PC-3 (cell line): ENCODE measurements at regions not wholly inside any gene's neighbourhood (a gene's known extent, or its start where the extent isn't known, plus 50 kb on each side); places are given as distances from the start of the nearest gene placed in this dataset.

ENCODE experiments used
- ATAC-seq: fragments of 200-7000 bp; cut with Tn5 transposase; 2 replicates; pipeline ENCODE4 v1.9.1; 2020; ENCODE audit warnings: mild to moderate bottlenecking, moderate library complexity
- BruUV-seq: library from RNA; stranded (reverse); fragments of 400-500 nt; replicated peaks from 2 replicates; lab custom pipeline; 2021; lab: Mats Ljungman, UMichigan
- CTCF ChIA-PET: fragments of 300-600 bp; sonication (Branson Sonifier 250); formaldehyde crosslinking; loops from one replicate; lab custom pipeline; 2022; ENCODE audit warnings: antibody characterized with exemption; lab: Charles Lee
- POLR2A ChIA-PET: fragments of 300-600 bp; sonication (Branson Sonifier 250); formaldehyde crosslinking; loops from one replicate; lab custom pipeline; 2022; ENCODE audit warnings: antibody characterized with exemption; ENCODE audit not compliant: unreplicated experiment; lab: Charles Lee
- DNase-seq: peaks from one replicate; pipeline ENCODE4 v3.0.0-alpha.2; 2015
- H2AFZ ChIP-seq: fragments of 300-600 bp; sonication (generic); 2 replicates; pipeline ENCODE4 v1.6.0; 2016; ENCODE audit warnings: antibody characterized with exemption, low read length
- H3F3A ChIP-seq: fragments of 300-600 bp; sonication (generic); one replicate; pipeline ENCODE4 v1.6.0; 2017; ENCODE audit warnings: antibody characterized with exemption, low read length, control low read depth, mild to moderate bottlenecking; ENCODE audit not compliant: unreplicated experiment
- H3K27ac ChIP-seq: fragments of 300-600 bp; sonication (generic); 2 replicates; pipeline ENCODE4 v1.5.1; 2016; ENCODE audit warnings: mild to moderate bottlenecking, low read length
- H3K27me3 ChIP-seq: fragments of 300-600 bp; sonication (generic); 2 replicates; pipeline ENCODE4 v1.6.1; 2016; ENCODE audit warnings: low read length, mixed read lengths
- H3K36me3 ChIP-seq: fragments of 300-600 bp; sonication (generic); 2 replicates; pipeline ENCODE4 v1.6.1; 2016; ENCODE audit warnings: low read depth, mixed run types, low read length, mixed read lengths
- H3K4me1 ChIP-seq: fragments of 300-600 bp; sonication (generic); 2 replicates; pipeline ENCODE4 v1.5.1; 2016; ENCODE audit warnings: low read length; ENCODE audit not compliant: insufficient read depth
- H3K4me2 ChIP-seq: fragments of 300-600 bp; sonication (generic); 2 replicates; pipeline ENCODE4 v1.6.0; 2016; ENCODE audit warnings: low read length
- H3K4me3 ChIP-seq: fragments of 300-600 bp; sonication (generic); 2 replicates; pipeline ENCODE4 v1.5.1; 2016; ENCODE audit warnings: mild to moderate bottlenecking, low read length, mixed read lengths
- H3K79me2 ChIP-seq: fragments of 300-600 bp; sonication (generic); 2 replicates; pipeline ENCODE4 v1.6.1; 2017; ENCODE audit warnings: low read length, mixed read lengths
- H3K9ac ChIP-seq: fragments of 300-600 bp; sonication (generic); 2 replicates; pipeline ENCODE4 v1.6.0; 2016; ENCODE audit warnings: mild to moderate bottlenecking, low read length
- H3K9me2 ChIP-seq: fragments of 300-600 bp; sonication (generic); replicated peaks from 2 replicates; pipeline ENCODE4 v1.6.1; 2016; ENCODE audit warnings: mixed run types, low read length, mixed read lengths
- H3K9me3 ChIP-seq: fragments of 300-600 bp; sonication (generic); 2 replicates; pipeline ENCODE4 v1.6.1; 2016; ENCODE audit warnings: low read length, mixed read lengths
- H4K20me1 ChIP-seq: fragments of 300-600 bp; sonication (generic); 2 replicates; pipeline ENCODE4 v1.6.1; 2016; ENCODE audit warnings: low read length, mixed read lengths
- CTCF ChIP-seq: fragments of 300-600 bp; sonication (generic); conservative IDR thresholded peaks from 2 replicates; pipeline ENCODE4 v1.5.1; 2017; ENCODE audit warnings: antibody characterized with exemption, low read depth, mild to moderate bottlenecking, low read length
- EZH2 ChIP-seq: fragments of 300-600 bp; sonication (generic); IDR thresholded peaks from one replicate; pipeline ENCODE4 v1.6.1; 2017; ENCODE audit warnings: antibody characterized with exemption, mild to moderate bottlenecking, low read length; ENCODE audit not compliant: unreplicated experiment
- EZH2phosphoT487 ChIP-seq: fragments of 300-600 bp; sonication (generic); IDR thresholded peaks from 2 replicates; pipeline ENCODE4 v1.6.1; 2018; ENCODE audit warnings: mild to moderate bottlenecking, antibody characterized with exemption, low read length, borderline replicate concordance
- intact Hi-C: fragments of 100-400 bp; cut with micrococcal nuclease; formaldehyde crosslinking; loops from 2 replicates; pipeline ENCODE4 v1.9.0; 2023

- no peaks in the 10 kb centered on the region for H3K27me3 ChIP-seq
- BruUV-seq: no TSS peak
- no peak overlapping the region for H3K4me3 ChIP-seq
- no peaks in the 10 kb centered on the region for H3K4me1 ChIP-seq
- no peaks in the 10 kb centered on the region for H3F3A ChIP-seq
- ChIA-PET CTCF (no interaction called here), POLR2A (no interaction called here)
- no peak overlapping the region for H2AFZ ChIP-seq
- no peak for DNase-seq
- H3K4me2 ChIP-seq: no peak overlapping the region
- intact Hi-C loops: no loop called here
- H3K79me2 ChIP-seq: no peaks in the 10 kb centered on the region
- H3K9ac ChIP-seq: no peak overlapping the region
- TF ChIP-seq EZH2 (no peak), CTCF (no peak), EZH2phosphoT487 (no peak)
- H3K9me2 ChIP-seq: no peaks in the 10 kb centered on the region
- no peak for ATAC-seq
- no peak overlapping the region for H3K27ac ChIP-seq
- no peaks in the 10 kb centered on the region for H3K9me3 ChIP-seq
- H3K36me3 ChIP-seq: no peaks in the 10 kb centered on the region
- no peaks in the 10 kb centered on the region for H4K20me1 ChIP-seq
Measured at GRCh38 chr5:106595864-106596263, 1074.9 kb downstream of the EFNA5 start.

DNA sequence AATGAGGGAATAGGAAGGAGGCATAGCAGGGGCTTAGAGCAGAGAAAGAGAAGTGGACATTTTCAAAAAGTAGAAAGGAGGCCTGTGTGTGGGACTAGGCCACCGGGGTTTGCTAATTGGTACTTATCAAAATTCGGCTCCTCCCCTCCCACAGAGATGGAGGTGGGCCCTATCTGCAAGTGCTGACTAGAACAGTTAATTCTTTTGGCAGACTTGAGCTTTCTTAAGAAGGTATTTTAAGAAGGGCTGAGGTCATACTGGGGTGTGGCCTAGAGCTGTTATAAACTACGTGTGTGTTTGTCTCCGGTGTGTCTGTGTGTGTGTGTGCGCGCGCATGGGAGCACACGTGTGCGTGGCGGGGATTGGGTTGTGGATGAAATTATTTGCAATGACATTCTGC lies 1086.5 kb downstream of the EFNA5 start:
- intact Hi-C loops: no loop called here
- no peak overlapping the region for H3K4me2 ChIP-seq
- TF ChIP-seq CTCF (no peak), EZH2phosphoT487 (no peak), EZH2 (no peak)
- H3F3A ChIP-seq: no peaks in the 10 kb centered on the region
- no peaks in the 10 kb centered on the region for H3K4me1 ChIP-seq
- no peak overlapping the region for H3K9ac ChIP-seq
- no peaks in the 10 kb centered on the region for H3K27me3 ChIP-seq
- BruUV-seq: no TSS peak
- 0 out of 2 replicates have a peak overlapping the region, but pooled peaks have one; percentile 26 for H2AFZ ChIP-seq
- no peaks in the 10 kb centered on the region for H3K9me3 ChIP-seq
- H4K20me1 ChIP-seq: no peaks in the 10 kb centered on the region
- no peak for ATAC-seq
- DNase-seq: no peak
- no peaks in the 10 kb centered on the region for H3K79me2 ChIP-seq
- ChIA-PET POLR2A (no interaction called here), CTCF (no interaction called here)
- H3K27ac ChIP-seq: no peak overlapping the region
- H3K36me3 ChIP-seq: no peaks in the 10 kb centered on the region
- no peaks in the 10 kb centered on the region for H3K9me2 ChIP-seq
- H3K4me3 ChIP-seq: no peak overlapping the region

- Histone ChIP-seq H3K27me3 (no peaks in the 10 kb centered on the region), H3K4me2 (no peak overlapping the region), H3K9me2 (no peaks in the 10 kb centered on the region), H3K9me3 (no peaks in the 10 kb centered on the region), H2AFZ (no peak overlapping the region), H3K79me2 (no peaks in the 10 kb centered on the region), H3K4me3 (no peak overlapping the region), H4K20me1 (no peaks in the 10 kb centered on the region), H3F3A (no peaks in the 10 kb centered on the region), H3K27ac (no peak overlapping the region), H3K36me3 (no peaks in the 10 kb centered on the region), H3K4me1 (no peaks in the 10 kb centered on the region), H3K9ac (no peak overlapping the region)
- ATAC-seq (no peak), DNase-seq (no peak)
- POLR2A ChIA-PET: no interaction called here
- TF ChIP-seq CTCF (no peak), EZH2 (no peak), EZH2phosphoT487 (no peak)
- intact Hi-C loops: no loop called here
- CTCF ChIA-PET: no interaction called here
- BruUV-seq: no TSS peak
Measured at GRCh38 chr5:106578736-106579135, 1092.0 kb downstream of the EFNA5 start.
